RPMI7951 (cell line): ENCODE measurements at regions not wholly inside any gene's neighbourhood (a gene's known extent, or its start where the extent isn't known, plus 50 kb on each side); places are given as distances from the start of the nearest gene placed in this dataset.

Source experiments
- DNase-seq: peaks from one replicate; pipeline ENCODE4 v3.0.0-alpha.2; 2012; ENCODE audit warnings: low read depth

DNA sequence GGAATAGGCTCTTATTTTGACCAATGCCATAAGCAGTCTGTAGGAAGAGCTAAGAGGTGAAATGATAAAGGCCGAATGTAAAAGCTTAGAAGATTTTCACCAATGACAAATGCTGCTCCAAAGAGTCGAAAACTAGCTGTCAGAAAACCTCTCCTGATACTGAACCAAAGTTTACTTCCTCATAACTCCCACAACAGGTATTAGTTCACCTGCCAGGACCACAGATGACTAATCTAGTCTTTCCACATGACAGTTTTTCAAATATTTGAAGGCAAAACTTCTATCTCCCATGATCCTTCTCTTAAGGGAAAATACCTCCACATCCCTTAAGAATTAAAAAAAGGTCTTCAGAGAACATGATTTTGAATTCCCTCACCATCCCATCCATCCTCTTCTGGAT is 473.2 kb upstream of the SPHKAP start:
- no peak for DNase-seq

DNA sequence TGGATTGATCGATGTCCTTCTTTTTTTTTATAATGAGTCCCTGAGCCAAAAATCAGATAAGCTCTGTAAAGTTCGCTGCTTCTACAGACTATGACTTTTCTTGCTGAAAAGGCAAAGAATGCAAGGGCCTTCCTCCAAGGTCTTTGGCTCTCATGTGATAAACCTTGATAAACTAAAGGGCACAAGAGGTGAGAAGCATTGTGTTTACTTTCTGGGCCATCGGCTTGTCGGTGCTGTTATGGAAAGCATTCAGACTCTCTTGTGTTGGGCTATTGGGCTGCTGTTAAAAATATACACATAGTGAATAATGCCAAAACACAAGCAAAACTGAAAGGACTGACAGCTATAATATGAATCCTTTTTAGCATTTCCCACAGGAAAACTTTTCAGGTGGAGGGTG is 472.4 kb upstream of the SPHKAP start:
- no peak for DNase-seq

DNA sequence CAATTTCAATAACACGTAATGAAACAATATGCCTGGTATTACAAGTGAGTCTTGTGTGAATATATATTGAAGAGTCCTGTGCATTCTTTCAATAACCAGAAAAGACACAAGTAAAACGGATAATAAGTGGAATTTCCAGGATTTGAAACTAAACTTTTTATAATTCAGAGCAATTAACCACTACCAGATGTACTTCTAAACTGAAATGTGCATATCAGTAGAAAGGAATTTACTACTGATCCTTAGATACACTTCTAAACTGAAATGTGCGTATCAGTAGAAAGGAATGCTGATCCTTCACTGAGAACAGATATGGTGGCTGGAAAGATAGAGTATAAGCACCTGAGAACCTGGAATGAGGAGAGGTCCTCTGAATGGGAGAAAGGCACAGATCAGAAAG is 470.9 kb upstream of the SPHKAP start:
- peak; percentile 26 for DNase-seq

DNA sequence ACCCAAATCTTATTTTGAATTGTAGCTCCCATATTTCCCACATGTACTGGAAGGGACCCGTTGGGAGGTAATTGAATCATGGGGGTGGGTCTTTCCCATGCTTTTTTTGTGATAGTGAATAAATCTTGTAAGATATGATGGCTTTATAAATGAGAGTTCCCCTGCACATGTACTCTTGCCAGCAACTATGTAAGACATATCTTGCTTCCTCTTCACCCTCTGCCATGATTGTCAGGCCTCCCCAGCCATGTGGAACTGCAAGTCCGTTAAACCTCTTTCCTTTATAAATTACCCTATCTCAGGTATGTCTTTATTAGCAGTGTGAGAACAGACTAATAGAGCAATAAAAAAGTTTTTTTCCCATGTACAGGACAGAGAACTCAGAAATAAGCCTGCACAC is 468.4 kb upstream of the SPHKAP start:
- DNase-seq, result no peak

DNA sequence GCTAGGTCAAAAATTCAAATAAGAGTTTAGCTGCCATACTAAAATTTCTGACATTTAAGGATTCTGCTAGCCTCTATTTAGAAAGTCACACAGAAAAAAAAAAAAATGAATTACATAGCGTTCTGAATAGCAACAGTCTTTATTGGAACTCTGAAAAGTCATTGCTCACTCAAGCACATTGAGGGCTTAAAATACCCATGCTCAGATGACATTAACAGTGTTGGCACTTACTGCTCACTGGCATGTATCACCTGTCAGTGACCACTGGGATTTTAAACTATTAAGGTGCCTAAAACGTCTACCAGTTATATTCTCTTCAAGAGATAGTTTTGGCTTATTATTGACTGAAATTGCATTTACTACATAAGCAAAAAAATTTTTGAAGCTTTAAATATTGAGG is 468.0 kb upstream of the SPHKAP start:
- DNase-seq, result no peak

DNA sequence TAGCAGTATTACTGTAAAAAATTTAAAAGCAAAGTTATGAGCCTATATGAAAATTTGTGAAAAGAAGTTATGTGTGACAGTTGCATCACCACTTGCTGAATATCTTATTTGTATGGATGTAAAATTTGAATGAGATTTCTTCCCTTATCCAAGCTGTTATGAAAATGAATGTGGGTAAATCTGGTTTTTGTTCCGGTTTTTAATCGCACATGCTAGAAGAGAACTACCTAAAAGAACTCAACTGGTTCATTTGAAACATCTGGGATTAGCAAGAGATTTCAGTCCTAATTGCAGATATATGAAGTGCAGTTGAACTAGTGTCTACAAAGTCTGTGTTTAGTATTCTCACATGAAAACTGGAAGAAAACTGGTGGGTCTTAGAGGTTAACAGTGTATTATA is 467.1 kb upstream of the SPHKAP start:
- DNase-seq, result no peak

DNA sequence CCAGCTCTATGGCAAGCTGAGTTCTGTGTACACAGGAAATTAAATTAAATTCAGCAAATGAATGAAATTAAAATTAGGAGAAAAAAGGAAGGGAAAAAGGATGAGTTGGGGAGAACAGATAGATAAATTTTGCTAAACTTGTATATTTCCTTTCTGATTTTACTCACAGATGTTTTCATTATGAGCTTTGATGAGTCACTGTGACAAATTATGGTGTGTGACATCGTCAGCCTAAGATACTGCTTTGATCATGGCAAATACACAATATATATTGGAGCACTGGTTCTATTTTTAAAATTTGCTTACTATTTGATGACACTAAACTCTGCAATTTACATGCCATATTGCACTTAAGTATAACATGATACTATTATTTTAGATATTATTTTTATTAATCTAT is 464.6 kb upstream of the SPHKAP start:
- peak; percentile 44 for DNase-seq

DNA sequence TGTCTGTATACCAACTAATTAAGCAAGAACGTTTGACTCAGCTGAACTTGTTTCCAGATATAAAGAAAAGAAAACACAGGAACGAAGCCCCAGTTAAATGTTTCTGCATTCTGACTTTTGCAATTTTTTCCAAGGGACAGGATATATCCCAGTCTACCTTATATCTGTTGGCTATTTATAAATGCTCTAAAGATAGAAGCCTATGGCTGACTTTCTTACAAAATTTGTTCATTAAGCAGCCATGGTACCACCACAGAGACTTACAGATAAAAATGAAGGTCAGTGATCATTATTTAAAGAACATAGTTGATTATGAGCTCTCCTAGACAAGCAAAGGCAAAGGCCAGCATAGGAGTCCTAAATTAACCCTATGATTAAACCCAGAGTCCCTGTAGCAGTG is 462.7 kb upstream of the SPHKAP start:
- no peak for DNase-seq

DNA sequence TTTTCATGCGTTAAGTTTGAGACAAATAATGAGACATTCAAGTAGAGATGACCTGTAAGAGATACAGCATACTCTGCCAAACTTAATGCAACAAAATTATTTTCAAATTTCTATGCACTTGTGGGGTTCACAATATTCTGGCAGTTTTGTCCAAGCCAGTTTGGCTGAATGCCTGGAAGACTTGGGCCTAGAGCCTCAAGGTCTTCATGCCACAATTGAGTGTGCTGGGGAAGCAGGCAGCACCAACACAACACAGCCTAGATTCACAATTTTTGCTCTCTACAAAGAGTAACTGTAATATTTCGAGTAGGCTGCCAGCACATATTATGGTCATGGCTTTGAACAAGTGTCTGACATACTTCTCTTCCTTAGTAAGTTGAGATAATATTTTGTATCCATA is 461.4 kb upstream of the SPHKAP start:
- DNase-seq, result no peak

DNA sequence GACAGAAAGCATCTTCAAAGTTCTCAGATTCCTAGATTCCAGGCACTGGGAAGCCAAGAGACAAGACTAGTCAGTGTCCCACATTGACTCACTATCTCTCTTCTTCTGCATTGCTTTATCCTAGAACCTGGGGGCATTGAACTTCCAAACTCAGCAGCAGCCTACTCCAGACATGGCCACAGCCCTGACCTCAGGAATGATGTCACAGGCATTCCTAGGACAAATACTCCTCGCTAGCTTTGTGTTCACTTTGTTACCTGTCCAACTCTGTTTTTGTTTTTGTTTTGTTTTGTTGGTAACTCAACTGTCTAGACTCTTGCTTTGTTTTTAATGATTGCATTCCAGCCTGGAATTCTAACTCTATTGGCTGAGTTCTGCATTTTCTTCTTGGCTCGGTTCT is 449.3 kb upstream of the SPHKAP start:
- DNase-seq, result no peak

DNA sequence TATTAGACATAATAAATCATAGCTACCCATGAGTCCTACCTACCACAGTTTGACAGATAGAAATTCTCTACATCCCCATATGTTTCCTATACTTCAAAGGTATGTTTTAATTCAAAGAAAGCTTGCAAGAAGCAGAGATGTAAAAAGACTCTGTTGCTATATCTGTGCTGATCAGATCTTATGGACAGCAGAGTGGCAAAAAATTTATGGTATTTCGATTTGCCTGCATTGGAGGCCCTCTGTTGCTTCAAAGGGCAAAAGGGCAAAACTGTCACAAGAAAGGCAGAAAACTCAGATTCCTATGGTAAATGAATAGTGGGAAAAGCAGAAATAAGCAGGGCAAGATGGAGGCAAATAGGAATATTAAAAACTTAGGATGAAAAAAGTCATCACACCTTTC is 447.8 kb upstream of the SPHKAP start:
- no peak for DNase-seq

DNA sequence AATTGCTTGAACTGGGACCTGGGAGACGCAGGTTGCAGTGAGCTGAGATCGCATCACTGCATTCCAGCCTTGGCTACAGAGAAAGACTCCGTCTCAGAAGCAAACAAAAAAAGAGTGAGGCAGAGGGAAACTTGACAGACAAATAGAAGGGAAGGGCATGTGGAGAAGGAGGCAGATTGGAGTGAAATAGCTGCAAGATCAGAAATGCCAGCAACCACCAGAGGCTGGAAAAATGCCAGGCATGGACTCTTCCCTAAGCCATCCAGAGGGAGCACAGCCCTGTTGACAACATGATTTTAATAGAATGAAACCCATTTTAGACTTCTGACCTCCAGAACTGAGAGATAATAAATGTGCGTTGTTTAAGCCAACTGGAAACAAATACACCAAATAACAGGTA is 447.2 kb upstream of the SPHKAP start:
- peak; percentile 17 for DNase-seq

DNA sequence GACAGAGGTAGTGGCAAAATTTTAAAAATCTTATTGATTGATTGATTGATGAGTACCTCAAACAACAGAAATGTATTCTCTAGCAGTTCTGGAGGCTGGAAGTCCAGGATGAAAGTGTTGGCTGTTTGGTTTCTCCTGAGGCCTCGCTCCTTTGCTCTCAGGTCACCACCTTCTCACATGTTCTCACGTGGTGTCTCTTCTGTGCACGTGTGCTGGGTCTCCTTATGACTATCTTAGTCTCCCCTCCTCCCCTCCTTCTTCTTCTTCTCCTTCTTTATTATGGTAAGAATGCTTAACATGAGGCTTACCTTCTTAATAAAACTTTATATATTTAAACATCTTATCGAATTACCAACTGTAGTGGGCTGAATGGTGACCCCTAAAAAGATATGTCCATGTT is 446.0 kb upstream of the SPHKAP start:
- no peak for DNase-seq

DNA sequence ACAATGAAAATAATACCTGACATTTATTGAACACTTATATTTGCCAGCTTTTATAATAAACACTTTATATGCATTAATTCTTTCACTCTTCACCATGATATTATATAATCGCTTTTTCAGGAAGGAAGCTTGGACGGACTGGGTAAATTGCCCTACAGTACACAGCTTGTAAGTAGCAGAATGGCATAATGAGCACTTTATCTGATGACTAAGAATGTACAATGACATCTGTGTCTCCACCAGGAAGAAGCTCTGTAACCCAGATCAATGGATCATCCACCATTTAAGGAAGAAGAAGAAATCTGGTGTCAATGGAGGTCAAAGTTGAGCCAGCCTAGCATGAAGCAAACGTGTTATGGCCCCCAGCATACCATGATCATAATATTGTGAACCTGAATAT is 444.0 kb upstream of the SPHKAP start:
- DNase-seq, result no peak

DNA sequence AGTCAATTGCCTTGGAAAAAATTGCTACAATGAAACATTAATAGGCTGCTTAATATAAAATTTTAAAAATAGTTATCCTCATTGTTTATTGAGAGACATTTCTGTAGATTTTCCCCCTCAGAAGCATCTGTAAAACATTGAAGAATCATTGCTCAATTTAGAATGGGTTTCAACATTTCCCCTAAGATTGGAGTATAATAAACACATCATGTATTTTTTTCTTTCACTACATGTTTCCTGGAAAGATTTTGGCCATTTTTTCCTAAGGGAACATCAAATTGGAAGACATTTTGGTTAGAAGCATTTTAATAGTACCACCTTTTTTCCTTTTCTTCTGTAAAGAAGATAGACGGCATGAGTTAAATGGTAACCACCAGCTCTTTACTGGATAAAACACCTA is 443.2 kb upstream of the SPHKAP start:
- DNase-seq, result no peak

DNA sequence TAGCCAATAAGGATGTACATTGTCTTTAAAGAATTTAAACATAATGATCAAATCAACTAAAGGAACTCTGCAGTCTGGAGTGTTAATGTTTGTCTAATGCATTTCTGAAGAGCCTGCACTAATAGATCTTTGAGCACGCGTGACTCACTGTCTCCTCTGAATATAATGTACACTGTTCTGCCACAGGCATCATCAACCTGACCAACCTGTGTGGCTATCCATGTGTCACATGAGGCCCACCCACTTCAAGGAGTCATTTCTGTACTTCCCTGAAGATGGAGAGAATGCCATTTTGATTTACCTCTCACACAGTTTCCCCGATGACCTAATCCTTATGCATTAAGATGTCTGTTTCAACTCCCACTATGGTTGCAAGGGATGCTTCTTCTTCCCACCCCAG is 434.0 kb upstream of the SPHKAP start:
- no peak for DNase-seq

DNA sequence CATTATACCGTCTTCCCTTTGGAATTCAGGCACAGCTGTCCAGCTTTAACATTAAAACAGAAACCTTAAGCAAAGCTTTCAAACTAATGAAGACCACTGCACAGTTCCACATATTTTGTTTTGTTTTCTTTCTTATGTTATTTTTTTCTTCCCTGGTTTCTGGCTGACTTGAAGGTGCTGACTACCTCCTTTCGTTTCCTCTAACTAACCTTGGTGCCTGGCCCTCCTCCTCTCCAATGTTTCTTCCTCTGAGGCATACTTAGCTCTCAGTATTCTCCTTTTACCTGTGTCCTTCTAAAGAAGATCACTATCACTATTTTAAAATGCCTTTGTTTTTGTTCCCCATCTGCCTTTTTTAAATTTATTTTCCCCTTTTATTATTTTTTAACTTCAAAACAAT is 433.3 kb upstream of the SPHKAP start:
- no peak for DNase-seq

DNA sequence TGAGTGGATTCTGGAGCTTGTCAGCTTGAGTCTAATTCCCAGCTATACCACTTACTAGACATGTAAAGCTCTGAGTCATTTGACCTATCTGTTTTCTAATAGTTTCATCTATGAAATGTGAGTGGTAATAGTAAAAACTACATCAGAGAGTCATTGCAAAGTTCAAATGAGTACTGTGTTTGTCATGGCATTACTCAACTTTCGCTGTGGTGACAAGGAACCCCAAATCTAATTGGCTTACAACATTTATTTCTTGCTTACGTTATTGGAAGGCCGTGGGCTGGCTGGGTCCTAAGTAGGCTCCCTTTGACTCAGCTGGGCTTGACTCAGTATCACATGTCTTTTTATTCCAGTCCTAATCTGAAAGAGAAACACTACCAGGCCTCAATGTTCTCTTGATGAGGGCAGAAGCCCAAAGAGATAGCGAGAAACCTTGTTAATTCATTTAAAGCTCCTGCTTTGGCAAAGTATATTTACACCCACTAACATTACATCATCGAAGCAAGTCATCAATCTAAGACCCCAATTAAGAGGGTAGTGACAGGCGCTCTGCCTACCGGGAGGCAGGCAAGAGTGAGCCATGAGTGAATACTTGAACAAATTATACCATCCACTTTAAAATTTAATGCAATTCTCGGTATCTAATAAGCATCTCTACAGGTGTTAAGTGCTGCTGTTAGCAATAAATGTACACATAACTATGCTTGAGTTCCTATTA is 431.8 kb upstream of the SPHKAP start:
- DNase-seq, result peak; percentile 78

DNA sequence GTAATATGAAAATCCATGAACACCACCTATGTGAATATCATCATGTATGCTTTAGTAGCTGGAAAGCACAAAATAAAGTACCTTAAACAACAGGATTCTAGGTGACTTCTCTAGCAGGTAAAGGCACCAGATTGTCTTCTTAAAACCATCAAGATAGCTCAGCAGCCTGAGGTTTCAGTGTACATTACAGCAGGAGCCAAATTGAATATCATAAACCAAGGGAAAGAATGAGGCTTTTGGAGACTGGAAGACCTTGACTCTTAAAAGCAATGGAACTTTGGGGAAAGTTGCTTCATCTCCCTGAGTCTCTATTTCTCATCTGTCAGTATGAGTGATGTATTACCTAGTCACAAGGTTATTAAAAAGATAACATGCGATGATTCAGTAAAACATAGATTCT is 429.7 kb upstream of the SPHKAP start:
- no peak for DNase-seq

DNA sequence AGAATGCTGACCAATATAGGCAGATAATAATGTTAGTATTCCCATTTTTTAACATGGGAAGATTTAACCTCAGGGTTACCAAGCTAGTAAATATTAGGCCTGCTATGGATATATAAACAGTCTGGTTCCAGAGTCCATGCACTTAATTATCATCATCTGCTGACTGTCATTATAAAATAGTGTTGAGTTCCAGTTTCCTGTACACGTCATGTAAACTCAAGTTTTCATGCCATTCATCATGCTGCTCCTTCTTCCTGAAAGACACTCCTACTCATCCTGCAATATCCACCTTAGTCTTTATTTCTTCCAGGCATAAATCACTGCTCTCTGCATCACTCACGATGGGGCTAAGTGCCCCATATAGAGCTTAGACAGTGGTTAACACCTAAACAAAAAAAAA is 420.8 kb upstream of the SPHKAP start:
- DNase-seq, result peak; percentile 10

DNA sequence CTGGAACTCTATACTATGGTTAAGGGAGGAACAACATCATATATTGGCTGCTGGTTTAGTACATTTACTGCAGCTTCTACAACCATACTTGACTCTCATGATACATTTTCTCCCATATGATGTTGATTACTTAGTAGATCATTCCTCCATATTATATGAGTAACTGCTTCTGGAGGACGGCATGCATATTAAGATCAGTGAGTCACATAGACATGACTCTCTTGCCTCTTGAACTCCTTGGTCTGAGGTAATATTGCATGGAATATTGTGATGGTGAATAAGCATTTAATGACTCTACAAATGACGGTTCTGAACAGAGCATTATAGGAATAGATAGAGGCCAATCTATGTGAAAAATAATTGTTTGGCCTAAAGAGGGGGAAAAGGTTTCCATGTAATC is 418.8 kb upstream of the SPHKAP start:
- peak; percentile 75 for DNase-seq

DNA sequence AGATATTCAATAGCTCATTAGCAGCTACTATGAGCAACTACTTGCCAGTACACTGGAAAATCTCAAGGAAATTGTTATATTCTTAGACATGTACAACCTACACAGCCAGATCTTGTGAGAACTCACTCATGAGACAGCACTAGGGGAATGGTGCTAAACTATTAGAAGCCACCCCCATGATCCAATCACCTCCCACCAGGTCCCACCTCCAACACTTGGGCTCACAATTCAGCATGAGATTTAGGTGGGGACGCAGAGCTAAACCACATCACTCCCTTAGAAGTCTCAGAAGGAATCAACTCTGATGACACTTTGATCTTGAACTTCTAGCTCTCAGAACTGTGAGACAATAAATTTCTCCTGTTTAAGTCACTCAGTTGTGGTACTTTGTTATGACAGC is 418.3 kb upstream of the SPHKAP start:
- no peak for DNase-seq

DNA sequence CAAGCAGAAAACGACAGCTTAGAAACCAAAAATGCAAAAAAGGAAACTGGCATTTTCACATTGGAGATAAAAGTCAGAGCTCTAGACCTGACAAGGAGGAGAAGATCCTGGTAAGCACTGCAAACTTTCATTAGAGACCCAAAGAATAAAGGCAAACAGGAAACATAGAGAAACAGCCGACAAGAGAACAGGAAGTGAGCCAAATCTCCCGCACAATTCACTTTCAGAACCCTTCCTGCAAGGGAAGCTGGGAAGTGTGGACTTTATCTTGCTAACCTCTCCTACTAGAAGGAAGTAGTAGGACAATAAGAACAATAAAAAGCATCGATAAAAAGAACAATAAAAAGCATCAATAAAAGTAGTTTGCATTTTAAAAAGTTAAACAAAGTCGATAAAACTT is 417.8 kb upstream of the SPHKAP start:
- peak; percentile 38 for DNase-seq

DNA sequence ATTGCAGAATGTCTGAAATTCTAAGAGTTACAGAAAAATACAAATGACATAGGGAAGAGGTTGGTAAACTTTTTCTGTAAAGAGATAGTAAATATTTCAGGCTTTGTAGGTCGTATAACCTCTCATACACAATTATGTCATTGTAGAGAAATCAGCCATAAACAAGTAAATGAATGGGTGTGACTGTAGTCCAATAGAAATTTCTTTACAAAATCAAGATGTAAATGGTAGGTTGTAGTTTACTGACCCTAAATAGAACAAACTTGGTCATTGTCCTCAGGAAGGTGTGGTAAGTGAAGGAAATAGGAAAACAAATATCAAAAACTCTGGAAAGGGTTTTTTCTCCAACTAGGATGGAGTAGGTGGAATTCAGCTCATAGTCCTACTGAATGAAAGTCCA is 415.5 kb upstream of the SPHKAP start:
- no peak for DNase-seq

DNA sequence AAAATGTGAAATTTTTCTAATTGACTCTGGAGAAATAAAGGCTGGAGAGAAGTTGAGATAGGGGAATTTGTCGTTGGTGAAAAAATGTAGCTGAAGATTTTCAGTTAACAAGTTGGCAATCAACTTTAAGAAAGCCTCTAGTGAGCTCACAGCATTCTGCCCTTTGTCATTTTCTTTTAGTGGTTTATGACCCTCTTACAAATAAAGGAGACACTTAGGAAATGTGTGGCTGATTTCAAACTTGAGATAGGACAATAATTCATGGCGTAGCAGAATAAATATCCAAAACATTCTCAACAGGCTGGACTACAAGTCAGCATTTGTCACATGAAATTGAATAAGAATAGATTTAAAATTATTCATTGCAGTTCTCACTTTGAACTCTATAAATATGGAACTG is 412.5 kb upstream of the SPHKAP start:
- no peak for DNase-seq
